H9 (cell line): ENCODE measurements at regions not wholly inside any gene's neighbourhood (a gene's known extent, or its start where the extent isn't known, plus 50 kb on each side); places are given as distances from the start of the nearest gene placed in this dataset.

Experiments
- DNase-seq: peaks from one replicate; pipeline ENCODE4 v3.0.0-alpha.2; 2017
- H2AFZ ChIP-seq: one replicate; pipeline ENCODE4 v1.6.1; 2013; ENCODE audit warnings: mild to moderate bottlenecking, low read length, control low read depth, moderate library complexity
- H2AK5ac ChIP-seq: 2 replicates; pipeline ENCODE4 v1.6.1; 2013; ENCODE audit warnings: low read length, control low read depth, mixed read lengths; ENCODE audit not compliant: insufficient read length
- H2BK120ac ChIP-seq: one replicate; pipeline ENCODE4 v1.6.1; 2013; ENCODE audit warnings: low read depth, mild to moderate bottlenecking, low read length, control low read depth, inconsistent platforms; ENCODE audit not compliant: poor library complexity, severe bottlenecking
- H2BK12ac ChIP-seq: 2 replicates; pipeline ENCODE4 v1.6.1; 2013; ENCODE audit warnings: low read length, control low read depth, mixed read lengths, low read depth; ENCODE audit not compliant: insufficient read length
- H2BK15ac ChIP-seq: 2 replicates; pipeline ENCODE4 v1.6.1; 2013; ENCODE audit warnings: low read depth, low read length, control low read depth
- H2BK20ac ChIP-seq: one replicate; pipeline ENCODE4 v1.6.1; 2013; ENCODE audit warnings: low read depth, mild to moderate bottlenecking, low read length, control low read depth, inconsistent platforms; ENCODE audit not compliant: poor library complexity, severe bottlenecking
- H2BK5ac ChIP-seq: 2 replicates; pipeline ENCODE4 v1.6.1; 2013; ENCODE audit warnings: low read length, control low read depth, mixed read lengths; ENCODE audit not compliant: insufficient read length
- H3K14ac ChIP-seq: 2 replicates; pipeline ENCODE4 v1.6.1; 2013; ENCODE audit warnings: low read length, control low read depth; ENCODE audit not compliant: insufficient read depth
- H3K18ac ChIP-seq: 2 replicates; pipeline ENCODE4 v1.6.1; 2013; ENCODE audit warnings: low read depth, mild to moderate bottlenecking, mixed read lengths, low read length, control low read depth; ENCODE audit not compliant: insufficient read length
- H3K23ac ChIP-seq: 2 replicates; pipeline ENCODE4 v1.6.1; 2013; ENCODE audit warnings: low read length, control low read depth, mixed read lengths, low read depth; ENCODE audit not compliant: insufficient read length
- H3K23me2 ChIP-seq: 2 replicates; pipeline ENCODE4 v1.6.1; 2013; ENCODE audit warnings: low read depth, mild to moderate bottlenecking, mixed read lengths, low read length, control low read depth; ENCODE audit not compliant: insufficient read length, poor library complexity, severe bottlenecking
- H3K27ac ChIP-seq: 2 replicates; pipeline ENCODE4 v1.5.1; 2013; ENCODE audit warnings: low read length, control low read depth, mixed read lengths, low read depth; ENCODE audit not compliant: insufficient read length
- H3K27me3 ChIP-seq: 2 replicates; pipeline ENCODE4 v1.6.1; 2013; ENCODE audit warnings: low read length, control low read depth, inconsistent platforms; ENCODE audit not compliant: insufficient read depth
- H3K4ac ChIP-seq: 2 replicates; pipeline ENCODE4 v1.6.1; 2013; ENCODE audit warnings: low read depth, mild to moderate bottlenecking, control low read depth, inconsistent platforms, low read length, moderate library complexity
- H3K4me1 ChIP-seq: 2 replicates; pipeline ENCODE4 v1.6.1; 2013; ENCODE audit warnings: low read length, control low read depth, inconsistent platforms; ENCODE audit not compliant: insufficient read depth
- H3K4me2 ChIP-seq: 2 replicates; pipeline ENCODE4 v1.6.1; 2013; ENCODE audit warnings: low read length, control low read depth, mixed read lengths; ENCODE audit not compliant: insufficient read length, insufficient read depth
- H3K56ac ChIP-seq: 2 replicates; pipeline ENCODE4 v1.6.1; 2013; ENCODE audit warnings: low read depth, mild to moderate bottlenecking, mixed read lengths, low read length, control low read depth; ENCODE audit not compliant: insufficient read length
- H3K79me1 ChIP-seq: 2 replicates; pipeline ENCODE4 v1.6.1; 2013; ENCODE audit warnings: low read depth, mild to moderate bottlenecking, moderate library complexity, low read length, control low read depth, inconsistent platforms; ENCODE audit not compliant: insufficient read depth, poor library complexity, severe bottlenecking
- H3K79me2 ChIP-seq: 2 replicates; pipeline ENCODE4 v1.6.1; 2013; ENCODE audit warnings: low read length, control low read depth, inconsistent platforms; ENCODE audit not compliant: insufficient read depth
- H3K9ac ChIP-seq: 2 replicates; pipeline ENCODE4 v1.6.1; 2013; ENCODE audit warnings: low read length, control low read depth, mixed read lengths; ENCODE audit not compliant: insufficient read length; ENCODE audit errors: extremely low read depth
- H3K9me3 ChIP-seq: one replicate; pipeline ENCODE4 v1.6.1; 2013; ENCODE audit warnings: low read depth, low read length, inconsistent platforms; ENCODE audit not compliant: control insufficient read depth
- H3T11ph ChIP-seq: one replicate; pipeline ENCODE4 v1.6.1; 2013; ENCODE audit warnings: mild to moderate bottlenecking, low read length, control low read depth, inconsistent platforms
- H4K20me1 ChIP-seq: one replicate; pipeline ENCODE4 v1.6.1; 2013; ENCODE audit not compliant: control insufficient read depth, insufficient read length, insufficient read depth
- H4K5ac ChIP-seq: 2 replicates; pipeline ENCODE4 v1.6.1; 2013; ENCODE audit warnings: low read depth, mild to moderate bottlenecking, mixed read lengths, low read length, control low read depth; ENCODE audit not compliant: insufficient read length
- H4K8ac ChIP-seq: replicated peaks from 2 replicates; pipeline ENCODE4 v1.6.1; 2013; ENCODE audit warnings: low read length, control low read depth, mixed read lengths, low read depth; ENCODE audit not compliant: insufficient read length
- H4K91ac ChIP-seq: 2 replicates; pipeline ENCODE4 v1.6.1; 2013; ENCODE audit warnings: low read depth, mild to moderate bottlenecking, moderate library complexity, mixed read lengths, low read length, control low read depth; ENCODE audit not compliant: insufficient read length
- H3K27ac Mint-ChIP-seq, 3 experiments: 2 replicates in 2 of 3; 3 replicates in 1 of 3; pipeline ENCODE4 v1.8.0; 2020 to 2021; ENCODE audit warnings: mixed read lengths in 3 of 3, mild to moderate bottlenecking in 1 of 3, moderate library complexity in 1 of 3
- H3K27me3 Mint-ChIP-seq: 2 replicates; pipeline ENCODE4 v1.8.0; 2021; ENCODE audit warnings: low read depth, mild to moderate bottlenecking, moderate library complexity, mixed read lengths
- H3K36me3 Mint-ChIP-seq, 3 experiments: 2 replicates in 2 of 3; 3 replicates in 1 of 3; pipeline ENCODE4 v1.8.0; 2020 to 2021; ENCODE audit warnings: low read depth in 3 of 3, mixed read lengths in 3 of 3; ENCODE audit not compliant: insufficient read depth in 1 of 3
- H3K4me1 Mint-ChIP-seq, 2 experiments: 2 replicates each; pipeline ENCODE4 v1.8.0; 2020; ENCODE audit warnings: mixed read lengths in 2 of 2
- H3K4me3 Mint-ChIP-seq, 2 experiments: 2 replicates in 1 of 2; 3 replicates in 1 of 2; pipeline ENCODE4 v1.8.0; 2020 to 2021; ENCODE audit warnings: mild to moderate bottlenecking in 2 of 2, mixed read lengths in 2 of 2, moderate library complexity in 1 of 2
- H3K9me3 Mint-ChIP-seq, 2 experiments: 2 replicates in 1 of 2; 3 replicates in 1 of 2; pipeline ENCODE4 v1.8.0; 2020; ENCODE audit warnings: mild to moderate bottlenecking in 2 of 2, mixed read lengths in 2 of 2, moderate library complexity in 1 of 2
- TF ChIP-seq, protein P1 (sequence below): fragments of 200-600 bp; sonication (generic); conservative IDR thresholded peaks from 3 replicates; pipeline ENCODE4 v1.8.0; 2021; ENCODE audit warnings: antibody characterized with exemption, mild to moderate bottlenecking

DNA sequence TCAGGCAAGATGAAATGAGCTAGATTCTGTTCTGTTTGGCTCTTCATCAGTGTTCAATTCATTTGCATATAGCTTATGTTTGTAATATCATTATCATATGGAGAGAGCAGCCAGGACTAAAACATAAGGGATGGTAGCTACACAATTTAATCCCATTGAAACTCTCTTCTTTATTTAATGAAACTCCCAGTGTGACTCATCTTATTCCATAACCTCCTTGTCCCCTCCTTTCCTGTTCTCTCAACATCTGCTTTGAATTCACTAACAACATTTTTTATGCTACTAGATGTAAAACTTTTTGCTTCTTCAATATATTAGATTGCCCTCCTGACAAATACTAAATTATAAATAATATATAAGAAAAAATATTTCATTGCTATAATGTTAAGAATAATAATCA is 1823.4 kb downstream of the MAT2B start:
- H2BK15ac ChIP-seq, result no peak overlapping the region
- no peak overlapping the region for H3K4ac ChIP-seq
- no peak overlapping the region for H3K56ac ChIP-seq
- H2AK5ac ChIP-seq, result no peak overlapping the region
- H4K5ac ChIP-seq, result no peak overlapping the region
- H3K9me3 Mint-ChIP-seq, result no peaks in the 10 kb centered on the region
- H3K27me3 ChIP-seq, result no peaks in the 10 kb centered on the region
- H3K4me1 Mint-ChIP-seq, result peaks cover 15 to 17% of the 10 kb centered on the region in 2 experiments
- no peak overlapping the region for H4K8ac ChIP-seq
- H4K91ac ChIP-seq, result no peak overlapping the region
- no peaks in the 10 kb centered on the region for H4K20me1 ChIP-seq
- no peak overlapping the region for H3K14ac ChIP-seq
- no peak overlapping the region for H2AFZ ChIP-seq
- no peak overlapping the region for H2BK12ac ChIP-seq
- no peaks in the 10 kb centered on the region for H3K27me3 Mint-ChIP-seq
- H3K79me1 ChIP-seq, result no peaks in the 10 kb centered on the region
- H2BK5ac ChIP-seq, result no peak overlapping the region
- H3K9me3 ChIP-seq, result no peaks in the 10 kb centered on the region
- DNase-seq, result no peak
- H2BK20ac ChIP-seq, result no peak overlapping the region
- no peak overlapping the region for H3K9ac ChIP-seq
- TF ChIP-seq, protein P1, sequence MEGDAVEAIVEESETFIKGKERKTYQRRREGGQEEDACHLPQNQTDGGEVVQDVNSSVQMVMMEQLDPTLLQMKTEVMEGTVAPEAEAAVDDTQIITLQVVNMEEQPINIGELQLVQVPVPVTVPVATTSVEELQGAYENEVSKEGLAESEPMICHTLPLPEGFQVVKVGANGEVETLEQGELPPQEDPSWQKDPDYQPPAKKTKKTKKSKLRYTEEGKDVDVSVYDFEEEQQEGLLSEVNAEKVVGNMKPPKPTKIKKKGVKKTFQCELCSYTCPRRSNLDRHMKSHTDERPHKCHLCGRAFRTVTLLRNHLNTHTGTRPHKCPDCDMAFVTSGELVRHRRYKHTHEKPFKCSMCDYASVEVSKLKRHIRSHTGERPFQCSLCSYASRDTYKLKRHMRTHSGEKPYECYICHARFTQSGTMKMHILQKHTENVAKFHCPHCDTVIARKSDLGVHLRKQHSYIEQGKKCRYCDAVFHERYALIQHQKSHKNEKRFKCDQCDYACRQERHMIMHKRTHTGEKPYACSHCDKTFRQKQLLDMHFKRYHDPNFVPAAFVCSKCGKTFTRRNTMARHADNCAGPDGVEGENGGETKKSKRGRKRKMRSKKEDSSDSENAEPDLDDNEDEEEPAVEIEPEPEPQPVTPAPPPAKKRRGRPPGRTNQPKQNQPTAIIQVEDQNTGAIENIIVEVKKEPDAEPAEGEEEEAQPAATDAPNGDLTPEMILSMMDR, result no peak
- H3K23me2 ChIP-seq, result no peaks in the 10 kb centered on the region
- no peak overlapping the region for H2BK120ac ChIP-seq
- no peaks in the 10 kb centered on the region for H3K36me3 Mint-ChIP-seq
- no peak overlapping the region for H3K4me3 Mint-ChIP-seq
- no peaks in the 10 kb centered on the region for H3K79me2 ChIP-seq
- no peak overlapping the region for H3K18ac ChIP-seq
- H3K27ac ChIP-seq, result no peak overlapping the region
- no peaks in the 10 kb centered on the region for H3K4me1 ChIP-seq
- H3K27ac Mint-ChIP-seq, result no peak overlapping the region
- H3K4me2 ChIP-seq, result no peak overlapping the region
- no peak overlapping the region for H3K23ac ChIP-seq
- H3T11ph ChIP-seq, result no peak overlapping the region
